D721Med (cell line): ENCODE measurements at regions not wholly inside any gene's neighbourhood (a gene's known extent, or its start where the extent isn't known, plus 50 kb on each side); places are given as distances from the start of the nearest gene placed in this dataset.

Experiments
- DNase-seq: peaks from one replicate; pipeline ENCODE4 v3.0.0; 2011; ENCODE audit warnings: low spot score; ENCODE audit not compliant: insufficient read length
- FAIRE-seq: peaks from 2 replicates; lab custom pipeline; 2011; peaks lifted over from hg19 to GRCh38; lab: Jason Lieb, UNC
- CTCF ChIP-seq: IDR thresholded peaks from 2 replicates; pipeline ENCODE4 v1.5.1; 2012; ENCODE audit warnings: mild to moderate bottlenecking, control low read depth; ENCODE audit not compliant: insufficient read depth; ENCODE audit errors: missing control alignments

- no peak for FAIRE-seq
- TF ChIP-seq CTCF = no peak
- DNase-seq = no peak
These were observed 154.9 kb upstream of the PELI2 start for GRCh38 chr14:55963295-55963694.

DNA sequence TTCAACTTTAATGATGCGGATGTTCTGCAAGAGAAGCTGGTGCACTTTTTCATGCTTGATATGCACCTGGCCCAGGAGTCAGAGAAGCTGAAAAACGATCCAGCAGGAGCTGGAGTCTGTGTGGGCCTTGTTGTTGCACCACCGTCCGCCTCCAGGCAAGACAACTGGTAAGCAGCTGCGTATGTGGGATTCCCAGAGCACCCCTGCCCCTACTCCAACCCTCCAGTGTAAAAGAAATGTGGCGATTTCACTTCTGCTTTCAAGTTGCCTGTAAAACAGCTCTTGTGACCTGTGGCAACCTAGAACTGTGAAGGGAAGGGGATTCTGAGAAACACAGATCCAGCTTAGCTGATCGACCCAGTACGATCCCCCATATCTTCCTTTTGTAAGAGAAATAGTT is 154.1 kb upstream of the PELI2 start:
- no peak for TF ChIP-seq CTCF
- DNase-seq (no peak), FAIRE-seq (no peak)

DNA sequence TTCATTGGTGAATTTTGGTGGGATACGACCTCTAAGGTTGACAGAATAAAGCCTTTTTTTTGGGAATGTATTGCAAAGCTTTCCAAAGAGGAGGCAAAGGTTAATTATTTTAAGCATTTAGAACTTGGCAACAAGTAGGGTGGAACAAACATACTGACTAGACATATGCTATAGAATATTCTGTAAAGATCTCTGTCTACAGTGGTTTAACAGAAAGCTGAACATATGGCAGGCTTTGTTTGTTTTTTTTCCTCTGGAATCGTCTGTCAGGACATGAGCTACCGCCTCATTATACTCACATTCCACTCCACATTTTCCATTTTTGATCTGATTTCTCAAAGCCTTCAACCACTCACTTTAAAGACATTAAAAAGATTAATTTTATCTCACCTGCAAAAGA is 153.4 kb upstream of the PELI2 start:
- FAIRE-seq (no peak), DNase-seq (no peak)
- TF ChIP-seq CTCF = no peak

- TF ChIP-seq CTCF = no peak
- FAIRE-seq = no peak
- no peak for DNase-seq
These were observed 152.4 kb upstream of the PELI2 start for GRCh38 chr14:55965851-55966250.

DNA sequence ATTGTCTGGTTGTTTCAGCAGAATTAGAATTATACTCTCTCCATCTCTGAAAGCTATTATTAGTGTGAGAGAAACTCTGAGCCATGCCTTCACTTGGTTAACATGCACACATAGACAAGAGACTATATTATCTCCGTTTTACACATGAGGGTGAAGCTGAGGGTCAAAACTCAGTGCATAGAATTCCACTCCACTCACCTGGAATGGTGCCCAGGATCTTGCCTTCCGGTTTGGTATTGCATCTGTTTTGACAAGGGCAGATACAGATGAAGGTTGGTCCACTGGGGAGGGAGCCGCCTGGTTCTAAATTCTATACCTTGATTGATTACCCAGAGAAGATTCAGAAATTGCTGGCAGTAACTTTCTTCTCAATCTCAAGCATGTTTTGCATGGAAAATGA is 149.5 kb upstream of the PELI2 start:
- no peak for FAIRE-seq
- TF ChIP-seq CTCF = no peak
- DNase-seq = no peak

- FAIRE-seq = no peak
- DNase-seq = no peak
- no peak for TF ChIP-seq CTCF
These were observed 144.9 kb upstream of the PELI2 start for GRCh38 chr14:55973285-55973800.

GRCh38 chr14:55973911-55974630 is 144.1 kb upstream of the PELI2 start:
- no peak for FAIRE-seq
- no peak for DNase-seq
- no peak for TF ChIP-seq CTCF
